ENCODE measurements at regions not wholly inside any gene's neighbourhood (a gene's known extent, or its start where the extent isn't known, plus 50 kb on each side); places are given as distances from the start of the nearest gene placed in this dataset.

GRCh38 chr9:97109194-97109811, 70.4 kb upstream of the CTSV start:
- no peak for TF ChIP-seq CTCF (IDR thresholded peaks at IDR 0.05)
- TF ChIP-seq POLR2A (IDR thresholded peaks at IDR 0.05) = no peak
